ENCODE measurements at regions not wholly inside any gene's neighbourhood (a gene's known extent, or its start where the extent isn't known, plus 50 kb on each side); places are given as distances from the start of the nearest gene placed in this dataset.

DNA sequence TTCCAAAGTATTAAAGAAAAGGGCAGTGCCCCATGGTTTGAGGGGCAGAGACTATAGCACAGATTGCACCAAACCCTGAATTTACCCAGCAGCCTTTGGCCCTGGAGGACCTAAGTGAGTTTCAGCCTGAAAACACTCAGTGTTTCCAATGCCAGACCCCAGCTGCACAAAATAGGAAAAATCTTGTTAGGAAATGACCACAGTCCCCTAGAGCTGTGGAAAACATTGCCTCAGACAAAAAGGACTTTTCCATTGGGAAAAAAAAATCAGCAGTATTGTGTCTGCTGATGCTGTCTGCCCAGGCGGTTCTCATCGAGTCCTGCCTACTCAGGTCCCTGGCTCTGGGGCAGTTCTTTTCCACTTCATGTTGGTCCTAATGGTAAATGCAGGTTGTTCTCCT lies 121.7 kb upstream of the DLG1 start:
- H3K4me3 ChIP-seq (replicated peaks in 1 of 3; ENCODE audit: insufficient read depth in 1 of 3, low read depth in 1 of 3, low read length in 3 of 3): no peak overlapping the region
- peaks cover 7% of the 10 kb centered on the region for H3K4me1 ChIP-seq (ENCODE audit: control insufficient read depth, extremely low read depth, insufficient read depth, low read length)
- no peak overlapping the region for H2AFZ ChIP-seq (ENCODE audit: low read depth, low read length)
- FAIRE-seq: no peak
- ChIA-PET CTCF (no interaction called here), POLR2A (no interaction called here)
- H3K27me3 ChIP-seq (ENCODE audit: control insufficient read depth in 2 of 2, insufficient read depth in 2 of 2, low read length in 2 of 2): peaks cover 4 to 10% of the 10 kb centered on the region in 2 experiments
- no peaks in the 10 kb centered on the region for H3K9me3 ChIP-seq (replicated peaks; ENCODE audit: control insufficient read depth, insufficient read depth, low read length)
- peak; percentile 35 for DNase-seq (ENCODE audit: low read depth, low spot score)
- H4K20me1 ChIP-seq (replicated peaks; ENCODE audit: control insufficient read depth, extremely low read depth, insufficient read depth, low read length): no peaks in the 10 kb centered on the region
- intact Hi-C loops (cut with micrococcal nuclease) (no loop called here), dilution Hi-C loops (cut with MboI; ENCODE audit: extremely low pct_ligation_motif_present, low sequenced_read_pairs) (no loop called here)
- H3K79me2 ChIP-seq (ENCODE audit: control insufficient read depth, insufficient read depth, low read length): no peaks in the 10 kb centered on the region
- H3K9ac ChIP-seq (replicated peaks; ENCODE audit: extremely low read depth, insufficient read depth, low read length): no peak overlapping the region
- no peak for TF ChIP-seq GATA2 (IDR thresholded peaks at IDR 0.05; ENCODE audit: insufficient read depth, insufficient read length, low read depth, low read length)
- no peak for TF ChIP-seq EZH2 (IDR thresholded peaks at IDR 0.05; ENCODE audit: borderline replicate concordance, low read depth, low read length, severe bottlenecking)
- TF ChIP-seq POLR2A (IDR thresholded peaks at IDR 0.05; ENCODE audit: low read depth, low read length): no peak
- no peak for TF ChIP-seq MYC (IDR thresholded peaks at IDR 0.05; ENCODE audit: low read depth, low read length)
- H3K27ac ChIP-seq (ENCODE audit: insufficient read depth, low read depth, low read length): no peak overlapping the region
- no peaks in the 10 kb centered on the region for H3K36me3 ChIP-seq (ENCODE audit: control insufficient read depth in 2 of 2, extremely low read depth in 1 of 2, insufficient read depth in 2 of 2, low read length in 2 of 2)
- H3K9me1 ChIP-seq (replicated peaks; ENCODE audit: control insufficient read depth, extremely low read depth, insufficient read depth, low read length): no peaks in the 10 kb centered on the region
- H3K4me2 ChIP-seq (ENCODE audit: insufficient read depth, low read length): no peak overlapping the region
- BruUV-seq (replicated peaks): no TSS peak

DNA sequence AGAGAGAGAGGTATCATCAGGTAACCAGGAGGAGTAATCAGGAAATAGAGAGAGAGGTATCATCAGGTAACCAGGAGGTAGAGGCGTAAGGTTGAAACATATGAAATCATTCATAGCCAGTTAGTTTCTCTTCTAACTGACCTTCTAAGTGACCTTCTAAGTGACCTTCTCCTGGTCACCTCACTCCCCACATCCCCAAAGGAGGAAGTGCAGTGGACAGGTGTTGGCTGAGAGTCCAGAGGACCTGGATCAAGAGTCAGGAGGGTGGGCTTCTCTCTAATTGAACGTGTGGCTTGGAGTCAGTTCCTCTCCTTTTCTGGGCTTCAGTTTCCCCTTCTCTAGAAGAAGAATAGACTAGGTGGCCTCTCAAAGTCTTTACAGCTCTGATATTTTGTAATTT lies 121.3 kb upstream of the DLG1 start:
- H4K20me1 ChIP-seq (replicated peaks; ENCODE audit: control insufficient read depth, extremely low read depth, insufficient read depth, low read length): no peaks in the 10 kb centered on the region
- no TSS peak for BruUV-seq (replicated peaks)
- H3K27me3 ChIP-seq (ENCODE audit: control insufficient read depth in 2 of 2, insufficient read depth in 2 of 2, low read length in 2 of 2): peaks cover 4 to 10% of the 10 kb centered on the region in 2 experiments
- FAIRE-seq (no peak), DNase-seq (ENCODE audit: low read depth, low spot score) (no peak)
- H3K36me3 ChIP-seq (ENCODE audit: control insufficient read depth in 2 of 2, extremely low read depth in 1 of 2, insufficient read depth in 2 of 2, low read length in 2 of 2): no peaks in the 10 kb centered on the region
- ChIA-PET POLR2A (no interaction called here), CTCF (no interaction called here)
- H2AFZ ChIP-seq (ENCODE audit: low read depth, low read length): no peak overlapping the region
- intact Hi-C loops (cut with micrococcal nuclease) (no loop called here), dilution Hi-C loops (cut with MboI; ENCODE audit: extremely low pct_ligation_motif_present, low sequenced_read_pairs) (no loop called here)
- no peaks in the 10 kb centered on the region for H3K79me2 ChIP-seq (ENCODE audit: control insufficient read depth, insufficient read depth, low read length)
- H3K9me1 ChIP-seq (replicated peaks; ENCODE audit: control insufficient read depth, extremely low read depth, insufficient read depth, low read length): no peaks in the 10 kb centered on the region
- no peak overlapping the region for H3K4me3 ChIP-seq (replicated peaks in 1 of 3; ENCODE audit: insufficient read depth in 1 of 3, low read depth in 1 of 3, low read length in 3 of 3)
- TF ChIP-seq, protein P1, sequence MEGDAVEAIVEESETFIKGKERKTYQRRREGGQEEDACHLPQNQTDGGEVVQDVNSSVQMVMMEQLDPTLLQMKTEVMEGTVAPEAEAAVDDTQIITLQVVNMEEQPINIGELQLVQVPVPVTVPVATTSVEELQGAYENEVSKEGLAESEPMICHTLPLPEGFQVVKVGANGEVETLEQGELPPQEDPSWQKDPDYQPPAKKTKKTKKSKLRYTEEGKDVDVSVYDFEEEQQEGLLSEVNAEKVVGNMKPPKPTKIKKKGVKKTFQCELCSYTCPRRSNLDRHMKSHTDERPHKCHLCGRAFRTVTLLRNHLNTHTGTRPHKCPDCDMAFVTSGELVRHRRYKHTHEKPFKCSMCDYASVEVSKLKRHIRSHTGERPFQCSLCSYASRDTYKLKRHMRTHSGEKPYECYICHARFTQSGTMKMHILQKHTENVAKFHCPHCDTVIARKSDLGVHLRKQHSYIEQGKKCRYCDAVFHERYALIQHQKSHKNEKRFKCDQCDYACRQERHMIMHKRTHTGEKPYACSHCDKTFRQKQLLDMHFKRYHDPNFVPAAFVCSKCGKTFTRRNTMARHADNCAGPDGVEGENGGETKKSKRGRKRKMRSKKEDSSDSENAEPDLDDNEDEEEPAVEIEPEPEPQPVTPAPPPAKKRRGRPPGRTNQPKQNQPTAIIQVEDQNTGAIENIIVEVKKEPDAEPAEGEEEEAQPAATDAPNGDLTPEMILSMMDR (IDR thresholded peaks at IDR 0.05; ENCODE audit: extremely low read depth in 1 of 2, insufficient read depth in 1 of 2, low read depth in 1 of 2, low read length in 2 of 2): no peak
- TF ChIP-seq JUN (IDR thresholded peaks at IDR 0.05; ENCODE audit: borderline replicate concordance, insufficient read depth, insufficient read length, low read depth) (no peak), GATA2 (IDR thresholded peaks at IDR 0.05; ENCODE audit: insufficient read depth, insufficient read length, low read depth, low read length) (no peak), FOS (IDR thresholded peaks at IDR 0.05; ENCODE audit: borderline replicate concordance, insufficient read depth, low read length) (no peak), POLR2A (IDR thresholded peaks at IDR 0.05; ENCODE audit: low read depth, low read length) (no peak), MYC (IDR thresholded peaks at IDR 0.05; ENCODE audit: low read depth, low read length) (no peak), EZH2 (IDR thresholded peaks at IDR 0.05; ENCODE audit: borderline replicate concordance, low read depth, low read length, severe bottlenecking) (no peak), POLR2AphosphoS5 (IDR thresholded peaks at IDR 0.05; ENCODE audit: insufficient read depth, low read depth, low read length) (no peak)
- TF ChIP-seq, protein P2, sequence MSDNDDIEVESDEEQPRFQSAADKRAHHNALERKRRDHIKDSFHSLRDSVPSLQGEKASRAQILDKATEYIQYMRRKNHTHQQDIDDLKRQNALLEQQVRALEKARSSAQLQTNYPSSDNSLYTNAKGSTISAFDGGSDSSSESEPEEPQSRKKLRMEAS (IDR thresholded peaks at IDR 0.05; ENCODE audit: insufficient read depth, insufficient read length): no peak
- no peak overlapping the region for H3K4me2 ChIP-seq (ENCODE audit: insufficient read depth, low read length)
- no peaks in the 10 kb centered on the region for H3K9me3 ChIP-seq (replicated peaks; ENCODE audit: control insufficient read depth, insufficient read depth, low read length)
- no peak overlapping the region for H3K9ac ChIP-seq (replicated peaks; ENCODE audit: extremely low read depth, insufficient read depth, low read length)
- H3K27ac ChIP-seq (ENCODE audit: insufficient read depth, low read depth, low read length): no peak overlapping the region
- peaks cover 7% of the 10 kb centered on the region for H3K4me1 ChIP-seq (ENCODE audit: control insufficient read depth, extremely low read depth, insufficient read depth, low read length)

All from endothelial cell of umbilical vein (primary cell).